ENCODE measurements at regions not wholly inside any gene's neighbourhood (a gene's known extent, or its start where the extent isn't known, plus 50 kb on each side); places are given as distances from the start of the nearest gene placed in this dataset.
A peak's percentile ranks its signal among the peaks of the same experiment; 100 is the strongest.

GRCh38 chrX:13103188-13103913 lies 58.9 kb upstream of the FAM9C start:
- H3K4me3 ChIP-seq (ENCODE audit: low read depth, low read length) = no peak overlapping the region
- DNase-seq (ENCODE audit: low read depth) = no peak
- in situ Hi-C loops (cut with HindIII; ENCODE audit: low sequenced_read_pairs) = no loop called here
- no peak for TF ChIP-seq CTCF (IDR thresholded peaks at IDR 0.05; ENCODE audit: low read depth, low read length, missing control alignments)

- no peak overlapping the region for H3K4me3 ChIP-seq (ENCODE audit: low read depth, low read length)
- no peak for DNase-seq (ENCODE audit: low read depth)
- no peak for TF ChIP-seq CTCF (IDR thresholded peaks at IDR 0.05; ENCODE audit: low read depth, low read length, missing control alignments)
- in situ Hi-C loops (cut with HindIII; ENCODE audit: low sequenced_read_pairs) = no loop called here
Observed at GRCh38 chrX:13102636-13103035, 58.2 kb upstream of the FAM9C start.

GRCh38 chrX:13101441-13102139 lies 57.2 kb upstream of the FAM9C start:
- no peak overlapping the region for H3K4me3 ChIP-seq (ENCODE audit: low read depth, low read length)
- no peak for TF ChIP-seq CTCF (IDR thresholded peaks at IDR 0.05; ENCODE audit: low read depth, low read length, missing control alignments)
- DNase-seq (ENCODE audit: low read depth) = peak; percentile 57
- in situ Hi-C loops (cut with HindIII; ENCODE audit: low sequenced_read_pairs) = no loop called here

- in situ Hi-C loops (cut with HindIII; ENCODE audit: low sequenced_read_pairs) = no loop called here
- DNase-seq (ENCODE audit: low read depth) = no peak
- no peak overlapping the region for H3K4me3 ChIP-seq (ENCODE audit: low read depth, low read length)
Observed at GRCh38 chrX:13099121-13099520, 54.7 kb upstream of the FAM9C start.

GRCh38 chrX:13096728-13097127 lies 52.3 kb upstream of the FAM9C start:
- no peak for DNase-seq (ENCODE audit: low read depth)
- H3K4me3 ChIP-seq (ENCODE audit: low read depth, low read length) = no peak overlapping the region
- no peak for TF ChIP-seq CTCF (IDR thresholded peaks at IDR 0.05; ENCODE audit: low read depth, low read length, missing control alignments)
- in situ Hi-C loops (cut with HindIII; ENCODE audit: low sequenced_read_pairs) = no loop called here

More at GRCh38 chrX:13099121-13099520, 54.7 kb upstream of the FAM9C start:
- TF ChIP-seq CTCF (IDR thresholded peaks at IDR 0.05; ENCODE audit: low read depth, low read length, missing control alignments) = no peak

GRCh38 chrX:13094828-13095341 lies 50.5 kb upstream of the FAM9C start:
- no peak for TF ChIP-seq CTCF (IDR thresholded peaks at IDR 0.05; ENCODE audit: low read depth, low read length, missing control alignments)
- DNase-seq (ENCODE audit: low read depth) = no peak

More at GRCh38 chrX:13094828-13095341, 50.5 kb upstream of the FAM9C start:
- in situ Hi-C loops (cut with HindIII; ENCODE audit: low sequenced_read_pairs) = no loop called here
- H3K4me3 ChIP-seq (ENCODE audit: low read depth, low read length) = no peak overlapping the region
